22Rv1 (cell line): ENCODE measurements at regions not wholly inside any gene's neighbourhood (a gene's known extent, or its start where the extent isn't known, plus 50 kb on each side); places are given as distances from the start of the nearest gene placed in this dataset.

Source experiments
- ZFX ChIP-seq: fragments of 450-650 bp; IDR thresholded peaks from 2 replicates; pipeline ENCODE4 v1.6.1; 2017; ENCODE audit warnings: antibody characterized with exemption, borderline replicate concordance
- TF ChIP-seq, protein P1 (sequence below): fragments of 450-650 bp; IDR thresholded peaks from 2 replicates; pipeline ENCODE4 v1.5.1; 2017; ENCODE audit warnings: mild to moderate bottlenecking

DNA sequence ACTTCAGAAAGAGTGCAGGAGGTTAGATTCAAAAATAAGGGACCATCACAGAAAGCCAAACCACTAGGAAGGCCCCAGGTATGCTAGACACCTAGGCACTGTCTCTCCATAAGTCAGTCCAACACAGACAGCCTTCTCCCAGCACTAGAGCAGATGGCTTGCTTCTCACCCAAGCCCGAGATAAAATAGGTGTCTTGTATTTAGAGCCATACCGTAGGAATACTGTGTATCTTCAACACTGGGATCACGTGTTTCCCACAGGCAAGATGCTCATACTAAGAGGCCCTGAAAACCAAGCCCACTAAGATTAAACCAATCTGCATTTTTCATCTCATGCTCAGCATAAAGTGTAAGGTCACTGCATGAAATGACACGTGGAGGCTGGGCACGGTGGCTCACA is 223.3 kb upstream of the KAZN start:
- TF ChIP-seq, protein P1, sequence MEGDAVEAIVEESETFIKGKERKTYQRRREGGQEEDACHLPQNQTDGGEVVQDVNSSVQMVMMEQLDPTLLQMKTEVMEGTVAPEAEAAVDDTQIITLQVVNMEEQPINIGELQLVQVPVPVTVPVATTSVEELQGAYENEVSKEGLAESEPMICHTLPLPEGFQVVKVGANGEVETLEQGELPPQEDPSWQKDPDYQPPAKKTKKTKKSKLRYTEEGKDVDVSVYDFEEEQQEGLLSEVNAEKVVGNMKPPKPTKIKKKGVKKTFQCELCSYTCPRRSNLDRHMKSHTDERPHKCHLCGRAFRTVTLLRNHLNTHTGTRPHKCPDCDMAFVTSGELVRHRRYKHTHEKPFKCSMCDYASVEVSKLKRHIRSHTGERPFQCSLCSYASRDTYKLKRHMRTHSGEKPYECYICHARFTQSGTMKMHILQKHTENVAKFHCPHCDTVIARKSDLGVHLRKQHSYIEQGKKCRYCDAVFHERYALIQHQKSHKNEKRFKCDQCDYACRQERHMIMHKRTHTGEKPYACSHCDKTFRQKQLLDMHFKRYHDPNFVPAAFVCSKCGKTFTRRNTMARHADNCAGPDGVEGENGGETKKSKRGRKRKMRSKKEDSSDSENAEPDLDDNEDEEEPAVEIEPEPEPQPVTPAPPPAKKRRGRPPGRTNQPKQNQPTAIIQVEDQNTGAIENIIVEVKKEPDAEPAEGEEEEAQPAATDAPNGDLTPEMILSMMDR = no peak
- TF ChIP-seq ZFX = no peak
